DMS114 treated with DMSO at 0.1 percent for 48 hours (cell line): ENCODE measurements at regions not wholly inside any gene's neighbourhood (a gene's known extent, or its start where the extent isn't known, plus 50 kb on each side); places are given as distances from the start of the nearest gene placed in this dataset.
"Not testable (repeated sequence)": the region's sequence is repeated elsewhere in the genome, so short reads cannot be mapped to it uniquely, and the experiment has no call there.

Experiments
- DNase-seq: peaks from one replicate; lab custom pipeline; 2025; ENCODE audit not compliant: unreplicated experiment; lab: John Stamatoyannopoulos, UW

DNA sequence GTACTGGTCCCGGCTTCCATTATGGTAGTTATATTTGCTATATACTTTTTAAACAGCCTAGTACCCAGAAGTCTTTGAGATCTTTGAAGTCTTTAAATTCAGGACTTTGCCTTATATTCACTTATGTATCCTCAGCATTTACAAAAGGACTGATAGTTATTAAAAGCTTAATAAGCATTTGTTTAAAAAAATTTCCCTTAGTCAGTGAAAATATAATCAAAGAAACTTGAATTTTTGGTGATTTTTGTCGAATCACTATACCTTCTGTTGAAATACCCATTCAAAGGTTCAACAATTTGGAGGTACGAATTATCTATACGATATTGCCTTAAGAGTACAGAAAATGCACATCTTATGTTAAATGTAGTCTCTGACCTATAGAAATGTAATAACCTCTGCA is 721.4 kb downstream of the NSUN3 start:
- no peak for DNase-seq

DNA sequence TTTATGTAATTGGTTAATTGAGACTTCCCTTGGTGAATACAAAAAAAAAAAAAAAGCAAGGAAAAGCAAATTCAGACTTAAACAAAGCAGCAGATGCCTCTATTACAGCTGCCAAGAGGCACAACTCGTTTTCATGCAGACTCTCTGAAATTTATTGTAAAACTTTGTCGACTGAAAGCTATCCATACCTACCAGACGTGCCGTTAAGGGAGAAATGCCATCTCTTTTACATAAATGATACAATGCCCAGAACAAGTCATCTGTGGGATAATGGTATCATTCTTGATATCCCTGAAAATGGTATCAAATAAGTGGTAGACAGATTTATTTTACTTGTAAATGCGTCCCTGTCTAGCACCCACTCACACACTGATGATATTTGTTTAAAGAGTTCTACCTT is 724.2 kb downstream of the NSUN3 start:
- DNase-seq = no peak

DNA sequence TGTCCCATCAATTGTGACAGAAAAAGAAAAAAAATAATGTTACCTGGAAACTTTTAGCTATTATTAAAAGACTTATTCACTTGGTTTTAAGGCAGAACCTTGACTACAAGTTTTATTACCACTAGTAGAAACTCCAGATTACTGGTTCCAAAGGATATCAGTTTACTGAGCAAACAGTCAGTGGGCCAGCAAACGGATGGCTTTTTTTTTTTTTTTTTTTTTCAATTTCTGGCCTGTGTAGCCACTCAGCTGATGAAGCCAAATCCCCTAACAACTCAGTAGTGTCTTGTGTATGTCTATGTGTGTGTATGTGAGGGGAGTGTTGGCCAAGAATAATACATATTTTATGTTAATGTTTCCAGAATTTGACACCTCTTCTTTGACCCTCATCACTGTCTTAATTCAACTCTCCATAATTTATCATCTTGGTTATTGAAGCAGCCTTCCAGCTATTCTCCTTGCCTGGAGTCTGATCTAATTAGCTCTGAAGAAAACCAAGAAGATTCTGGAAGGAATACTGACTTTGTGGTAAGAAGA is 724.9 kb downstream of the NSUN3 start:
- no peak for DNase-seq

DNA sequence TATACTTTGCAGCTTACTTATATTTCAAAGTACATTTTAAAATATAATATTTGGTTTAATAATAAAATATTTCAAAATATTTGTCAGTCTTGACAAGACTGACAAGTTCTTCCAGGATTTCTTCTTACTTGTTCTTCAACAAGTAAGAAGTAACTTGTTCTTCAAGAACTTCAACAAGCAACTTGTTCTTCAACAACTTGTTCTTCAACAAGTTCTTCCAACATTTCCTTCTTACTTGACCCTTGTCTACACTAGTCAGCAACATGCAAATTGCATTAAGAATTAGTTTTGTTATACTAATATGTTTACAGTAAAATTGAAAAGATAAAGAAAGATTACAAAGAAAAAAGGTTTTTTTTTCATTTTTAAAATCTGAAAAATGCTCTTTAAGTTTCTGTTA is 731.7 kb downstream of the NSUN3 start:
- no peak for DNase-seq

DNA sequence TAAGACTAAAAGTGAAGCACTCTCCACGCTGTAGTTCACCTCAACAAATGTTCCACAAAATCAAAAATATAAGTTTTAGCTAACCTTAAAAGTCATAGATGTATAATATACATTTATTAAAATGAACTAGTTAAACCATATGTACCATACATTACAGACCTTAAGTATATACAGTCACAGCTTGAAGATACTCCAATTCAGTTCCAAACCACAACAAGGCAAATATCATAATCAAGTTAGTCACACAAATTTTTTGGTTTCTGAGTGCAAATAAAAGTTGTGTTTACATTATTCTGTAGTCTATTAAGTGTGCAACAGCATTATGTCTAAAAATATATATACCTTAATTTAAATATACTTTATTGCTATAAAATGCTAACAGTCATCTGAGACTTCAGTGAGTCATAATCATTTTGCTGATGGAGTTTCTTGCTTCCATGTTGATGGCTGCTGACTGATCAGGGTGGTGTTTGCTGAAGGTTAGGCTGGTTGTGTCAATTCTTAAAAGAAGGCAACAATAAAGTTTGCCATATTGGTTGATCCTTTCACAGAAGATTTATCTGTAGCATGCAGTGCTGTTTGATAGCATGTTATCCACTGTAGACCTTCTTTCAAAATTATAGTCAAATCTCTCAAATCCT is 736.7 kb downstream of the NSUN3 start:
- DNase-seq = no peak

DNA sequence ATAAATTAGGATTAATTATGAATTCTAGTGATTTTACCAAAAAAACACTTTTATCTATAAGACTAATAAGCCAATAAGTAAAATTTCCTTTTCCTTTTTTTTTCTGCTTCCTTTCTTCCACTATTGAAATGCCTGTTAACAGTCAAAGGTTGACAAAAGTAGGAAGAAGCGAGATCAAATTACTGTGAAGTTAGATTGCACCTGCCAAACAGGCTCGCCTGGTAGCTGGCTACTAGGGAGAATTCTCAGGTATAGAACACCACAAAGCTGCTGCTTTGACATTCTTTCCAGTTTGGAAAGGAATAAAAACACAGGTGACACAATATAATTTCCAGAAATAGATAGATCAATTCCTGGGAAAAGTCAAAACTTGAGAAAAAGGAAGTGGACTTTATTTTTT is 749.0 kb downstream of the NSUN3 start:
- no peak for DNase-seq

DNA sequence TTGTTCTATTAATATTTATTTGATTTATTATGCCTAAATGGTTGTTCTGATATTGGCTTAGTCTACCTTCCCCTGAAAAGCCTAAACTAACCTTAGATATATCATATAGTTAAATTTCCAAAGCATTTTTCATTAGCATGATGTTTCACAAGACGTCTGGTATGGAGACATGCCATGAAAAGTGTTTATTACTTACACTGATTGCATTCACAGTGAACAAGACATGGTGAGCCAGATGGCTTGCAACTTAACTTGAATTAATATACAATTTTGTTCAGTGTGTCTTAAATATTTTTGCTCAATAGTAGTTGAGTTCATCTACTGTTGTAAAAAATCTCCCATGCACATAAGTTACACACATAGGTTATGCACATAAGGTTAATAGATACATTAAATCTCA is 758.4 kb downstream of the NSUN3 start:
- DNase-seq = no peak

DNA sequence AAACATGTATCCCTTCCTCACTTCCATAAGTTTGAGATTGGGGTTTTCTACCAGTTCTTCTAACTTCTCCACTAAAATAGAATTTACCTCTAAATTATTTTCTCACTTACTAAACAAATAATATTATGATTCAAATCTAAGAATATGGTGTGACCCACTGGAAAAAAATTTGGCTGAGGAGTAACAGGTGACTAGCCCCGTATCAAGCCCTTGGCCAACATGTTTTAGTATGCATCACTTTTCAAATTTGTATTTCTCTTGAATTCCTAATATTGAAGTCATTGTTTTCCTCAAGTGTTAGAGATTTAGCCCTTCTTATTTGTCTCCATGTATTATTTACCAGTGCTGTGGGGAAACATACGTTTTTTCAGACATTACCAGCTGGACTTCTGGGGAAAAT is 759.4 kb downstream of the NSUN3 start:
- no peak for DNase-seq

DNA sequence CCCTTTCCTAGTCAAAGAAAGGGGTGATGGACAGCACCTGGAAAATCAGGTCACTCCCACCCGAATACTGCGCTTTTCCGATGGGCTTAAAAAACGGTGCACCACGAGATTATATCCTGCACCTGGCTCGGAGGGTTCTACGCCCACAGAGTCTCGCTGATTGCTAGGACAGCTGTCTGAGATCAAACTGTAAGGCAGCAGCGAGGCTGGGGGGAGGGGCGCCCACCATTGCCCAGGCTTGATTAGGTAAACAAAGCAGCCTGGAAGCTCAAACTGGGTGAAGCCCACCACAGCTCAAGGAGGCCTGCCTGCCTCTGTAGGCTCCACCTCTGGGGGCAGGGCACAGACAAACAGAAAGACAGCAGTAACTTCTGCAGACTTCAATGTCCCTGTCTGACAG is 783.4 kb downstream of the NSUN3 start:
- DNase-seq = not testable (repeated sequence)

DNA sequence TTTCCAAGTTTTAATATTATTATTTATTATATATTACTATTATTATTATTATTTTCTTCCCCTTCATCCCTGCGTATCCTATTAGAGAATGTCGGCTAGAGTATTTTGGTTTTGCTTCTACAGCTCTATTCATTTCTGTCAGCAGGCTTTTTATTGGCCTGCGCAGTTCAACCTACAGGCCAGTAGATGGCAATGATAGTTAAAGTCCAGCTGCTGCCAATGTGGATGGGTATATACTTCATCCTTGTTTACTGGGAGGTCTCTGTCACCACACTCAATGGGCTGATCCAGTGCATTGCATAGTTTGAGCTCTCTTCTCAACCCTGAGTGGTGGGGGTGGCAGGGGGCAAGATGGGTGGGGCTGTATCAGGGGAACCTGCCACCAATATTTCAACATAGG is 799.8 kb downstream of the NSUN3 start:
- no peak for DNase-seq

DNA sequence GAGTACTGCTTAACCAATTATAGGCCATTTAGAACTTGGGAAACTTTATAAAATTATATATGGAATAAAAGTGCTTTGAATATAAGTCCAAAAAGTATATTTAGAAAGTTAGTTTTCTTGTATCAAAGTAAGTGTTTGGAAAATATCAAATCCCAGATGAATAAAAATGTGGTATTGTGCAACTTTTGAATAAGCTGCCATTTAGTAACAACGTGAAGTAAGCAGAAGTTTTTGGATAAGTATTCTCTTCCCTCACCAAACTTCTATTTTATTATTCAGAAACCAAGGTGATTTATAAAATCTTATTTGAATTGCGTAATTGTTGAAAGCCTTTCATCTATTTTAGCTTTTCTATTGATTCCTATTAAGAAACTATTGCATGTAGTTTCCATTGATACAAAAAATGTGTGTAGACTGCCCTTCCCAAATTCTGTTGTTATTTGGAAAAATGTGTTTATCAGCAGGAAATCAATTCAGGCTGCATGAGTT is 806.2 kb downstream of the NSUN3 start:
- no peak for DNase-seq

DNA sequence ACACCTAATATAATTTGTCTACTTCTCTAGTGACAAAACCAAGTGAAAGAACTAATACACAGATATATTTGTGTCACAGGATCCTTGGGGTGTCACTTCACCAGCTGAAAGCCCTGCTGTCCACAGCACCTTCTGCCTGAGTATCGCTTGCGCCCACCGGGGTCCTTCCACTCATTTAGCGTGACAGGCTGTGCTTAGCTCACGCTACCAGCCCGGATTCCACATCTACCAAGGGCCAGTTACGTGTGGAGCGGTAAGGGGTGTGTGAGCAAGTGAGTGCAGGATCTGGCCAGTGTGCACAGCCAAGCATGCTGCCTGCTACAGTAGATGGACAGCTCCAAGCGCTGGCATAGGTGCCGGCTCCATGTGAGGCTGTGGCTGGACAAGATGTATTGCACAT is 810.9 kb downstream of the NSUN3 start:
- DNase-seq = no peak

DNA sequence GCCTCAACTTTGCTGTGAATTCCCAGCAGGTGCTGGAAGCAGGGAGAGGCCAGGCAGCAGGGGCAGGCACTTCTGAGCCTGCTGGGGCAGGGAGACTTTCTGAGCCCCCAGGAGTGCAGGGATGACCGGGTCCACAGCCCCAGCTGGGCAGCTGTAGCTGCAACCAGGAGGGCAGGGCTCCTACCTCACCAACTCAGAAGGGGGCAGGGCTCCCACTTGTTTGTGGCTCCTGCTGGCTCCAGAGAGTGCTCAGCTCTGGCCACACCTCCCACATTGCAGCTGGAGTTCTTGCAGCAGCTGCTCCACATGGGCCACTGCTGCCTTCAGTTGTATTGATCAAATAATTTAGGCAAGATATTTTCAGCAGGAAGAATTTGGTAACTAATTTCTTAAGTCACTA is 812.3 kb downstream of the NSUN3 start:
- no peak for DNase-seq

DNA sequence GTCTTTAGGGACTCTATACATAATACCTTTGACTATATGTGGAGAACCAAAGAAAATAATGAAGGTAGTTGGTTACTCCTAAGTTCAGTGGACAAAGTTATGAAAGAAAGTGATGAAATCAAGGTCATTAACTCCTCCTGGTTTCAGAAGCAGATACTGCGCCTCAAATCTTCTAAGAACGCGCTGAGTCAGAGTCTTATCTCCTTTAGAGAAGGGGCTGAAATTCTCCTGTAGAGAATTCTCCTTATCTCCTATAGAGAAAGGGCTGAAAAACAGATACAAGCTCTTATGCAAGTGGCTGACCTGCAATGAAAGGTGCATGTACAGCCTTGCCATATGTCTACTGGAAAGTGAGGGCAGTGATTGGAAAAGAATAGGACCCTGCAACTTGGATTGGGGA is 824.2 kb downstream of the NSUN3 start:
- no peak for DNase-seq

DNA sequence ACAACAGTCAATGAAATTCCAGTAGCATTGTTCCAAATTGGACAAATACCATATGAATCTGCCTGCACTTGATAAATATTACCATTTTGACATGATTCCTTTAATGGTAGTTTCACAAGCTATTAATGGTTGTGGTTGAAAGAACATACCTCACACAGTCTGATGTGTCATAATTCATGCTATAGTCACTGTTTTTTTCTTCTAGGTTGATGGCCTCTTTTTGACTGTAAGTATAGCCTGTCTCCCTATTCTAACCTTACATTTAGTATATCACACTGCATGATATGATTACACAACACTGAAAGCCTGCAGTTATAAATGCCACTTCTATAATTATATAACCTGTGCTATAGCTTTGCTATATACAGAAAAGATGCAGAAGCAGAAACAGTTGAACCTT is 834.1 kb downstream of the NSUN3 start:
- DNase-seq = no peak

DNA sequence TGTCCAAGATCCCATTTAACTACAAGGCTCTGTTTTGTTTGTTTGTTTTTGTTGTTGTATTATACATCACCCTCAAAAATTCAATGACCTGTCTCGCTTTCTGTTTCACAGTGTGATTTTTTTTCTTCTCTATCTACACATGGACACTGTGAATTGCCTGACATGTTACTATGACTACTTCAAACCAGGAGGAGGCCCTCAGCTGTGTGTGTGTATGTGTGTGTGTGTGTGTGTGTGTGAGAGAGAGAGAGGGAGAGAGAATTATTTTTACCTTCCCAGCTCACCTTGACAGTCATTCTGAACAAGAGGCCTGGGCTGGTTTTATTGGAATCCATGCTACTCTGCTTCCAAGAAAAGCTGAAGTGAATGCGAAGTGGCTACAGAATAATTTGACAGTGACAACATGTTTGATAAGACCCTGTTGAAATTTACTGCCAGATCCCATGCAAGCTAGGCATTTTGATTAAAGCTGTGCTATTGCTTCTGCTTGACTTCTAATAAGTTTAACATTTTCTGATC is 841.4 kb downstream of the NSUN3 start:
- DNase-seq = no peak

DNA sequence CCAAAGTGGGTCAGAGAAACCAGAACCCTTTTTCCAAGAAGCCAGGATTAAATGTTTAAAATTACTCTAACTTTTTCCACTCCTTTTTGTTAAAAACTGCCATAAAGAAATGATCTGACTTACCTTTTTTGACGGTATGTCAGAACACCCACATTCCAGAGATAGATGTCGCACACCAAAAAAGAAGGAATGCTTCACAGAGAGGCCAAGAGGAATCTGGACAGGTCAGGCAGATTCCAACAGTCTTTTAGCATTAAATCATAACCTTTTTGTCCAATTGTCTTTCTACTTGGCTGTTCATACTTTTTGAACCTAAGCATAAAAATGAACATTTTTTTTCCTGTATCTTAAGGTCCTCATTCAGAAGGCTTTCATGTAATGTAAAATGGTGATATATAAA is 846.9 kb downstream of the NSUN3 start:
- DNase-seq = no peak

DNA sequence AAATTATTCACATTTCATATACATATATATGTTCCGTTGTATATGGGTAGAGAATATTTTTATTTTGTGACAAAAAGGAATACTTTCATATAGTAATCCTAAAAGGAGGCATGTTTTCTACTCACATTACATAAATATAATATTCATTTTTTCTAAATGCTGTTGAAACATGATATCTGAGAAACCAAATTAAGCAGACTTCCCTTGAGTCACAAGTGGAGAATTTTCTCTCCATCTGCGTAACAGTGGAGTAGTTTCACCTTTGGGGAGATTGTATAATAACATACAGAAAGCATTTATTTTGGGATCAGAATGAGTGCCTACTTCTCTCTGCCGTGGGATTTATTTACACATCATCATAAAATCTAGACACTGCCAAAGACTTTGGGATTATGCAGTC is 849.8 kb downstream of the NSUN3 start:
- DNase-seq = no peak

DNA sequence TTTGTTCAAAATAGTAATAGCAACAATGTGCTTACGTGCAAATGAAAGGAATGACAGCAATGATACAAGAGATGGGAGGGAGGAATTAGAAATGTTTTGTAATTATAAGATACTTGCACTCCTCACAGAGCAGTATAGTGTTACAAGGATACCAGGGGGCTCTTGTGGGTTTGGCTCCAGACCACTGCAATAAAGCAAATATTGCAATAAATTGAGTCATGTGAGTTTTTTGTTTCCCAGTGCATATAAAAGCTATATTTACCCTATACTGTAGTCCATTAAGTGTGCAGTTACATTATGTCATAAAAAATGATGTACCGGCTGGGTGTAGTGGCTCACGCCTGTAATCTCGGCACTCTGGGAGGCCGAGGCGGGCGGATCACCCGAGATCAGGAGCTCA is 864.3 kb downstream of the NSUN3 start:
- DNase-seq = no peak

DNA sequence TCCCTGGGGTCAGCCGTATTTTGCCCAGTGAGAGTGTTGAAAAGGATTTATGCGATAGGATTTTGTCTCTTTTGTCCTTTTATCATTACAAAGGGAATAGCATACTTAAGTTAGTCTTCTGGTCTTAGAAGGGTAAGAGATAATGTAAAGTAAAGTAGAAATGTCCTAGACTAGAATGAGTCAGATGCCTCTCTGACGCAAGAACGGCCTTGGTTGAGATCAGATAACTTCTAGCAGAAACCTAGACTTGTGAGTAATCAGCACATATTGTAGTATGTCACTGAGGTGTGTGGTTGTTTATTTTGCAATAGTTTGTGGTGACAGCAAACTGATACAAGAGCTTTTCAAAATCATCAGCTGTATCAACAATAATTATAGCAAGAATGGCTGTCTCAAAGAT is 866.1 kb downstream of the NSUN3 start:
- DNase-seq = no peak

DNA sequence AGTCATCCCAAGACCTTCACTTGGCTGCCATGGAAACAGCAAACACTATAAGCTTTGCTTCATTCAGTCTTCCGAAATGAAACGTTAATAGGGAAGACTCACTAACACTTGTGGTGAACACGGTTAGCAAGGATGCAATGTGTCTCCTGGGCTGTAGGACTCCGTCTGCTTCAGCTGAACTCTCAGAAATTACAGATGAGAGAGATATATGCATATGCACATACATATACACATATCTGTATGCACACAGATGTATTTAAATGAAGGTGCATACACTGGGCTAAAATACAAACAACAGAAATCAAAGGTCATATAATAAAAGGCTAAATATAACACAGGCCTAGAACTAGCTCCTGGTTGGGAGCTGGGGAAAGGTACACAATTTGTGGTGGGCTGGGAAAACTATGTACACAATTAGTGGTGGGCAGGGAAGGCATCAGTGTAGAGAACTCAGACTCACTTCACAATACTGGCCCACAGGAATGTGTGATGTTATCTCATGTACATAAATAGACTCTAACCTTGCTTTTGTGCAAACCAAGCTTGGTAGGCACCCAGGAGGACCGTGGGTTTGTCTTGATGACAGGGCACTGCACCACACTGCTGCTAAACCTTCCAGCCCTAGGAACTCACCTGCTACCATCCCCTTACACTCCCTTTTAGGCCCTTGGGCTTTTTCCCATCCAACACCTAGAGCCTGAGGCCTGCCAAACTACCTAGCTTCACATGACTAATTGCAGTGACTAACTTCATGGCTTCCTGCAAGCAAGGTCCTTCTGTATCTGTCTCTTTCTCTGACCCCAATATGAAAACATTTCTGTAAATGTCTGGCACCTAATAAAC is 873.1 kb downstream of the NSUN3 start:
- DNase-seq = no peak

DNA sequence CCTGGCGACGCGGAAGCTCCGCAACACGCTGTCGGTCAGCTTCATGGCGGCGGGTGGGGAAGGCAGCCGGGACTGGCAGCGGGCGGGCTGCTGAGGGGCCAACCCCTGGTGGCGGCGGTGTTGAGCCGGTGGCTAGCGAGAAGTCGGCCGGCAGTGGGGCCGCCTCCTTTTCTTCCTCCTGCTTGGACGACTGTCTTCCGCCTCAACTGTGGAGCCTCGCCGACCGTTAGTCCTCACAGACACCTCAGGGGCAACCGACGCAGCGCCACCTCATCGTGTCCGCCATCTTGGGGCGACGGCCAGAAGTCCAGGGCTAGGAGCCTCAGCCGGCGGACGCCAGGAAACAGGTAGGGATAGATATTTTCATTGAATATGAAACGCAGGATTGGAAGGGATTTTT is 875.1 kb downstream of the NSUN3 start:
- DNase-seq = no peak
